Panc1 (cell line): ENCODE measurements at regions not wholly inside any gene's neighbourhood (a gene's known extent, or its start where the extent isn't known, plus 50 kb on each side); places are given as distances from the start of the nearest gene placed in this dataset.

Source experiments
- CTCF ChIP-seq: fragments of 450-650 bp; IDR thresholded peaks from 2 replicates; pipeline ENCODE4 v1.5.1; 2017; ENCODE audit warnings: mild to moderate bottlenecking
- POLR2AphosphoS5 ChIP-seq: IDR thresholded peaks from 2 replicates; pipeline ENCODE4 v1.6.1; 2012; ENCODE audit warnings: mild to moderate bottlenecking, low read depth, low read length, moderate library complexity
- REST ChIP-seq, 2 experiments: IDR thresholded peaks; 2 replicates each; pipeline ENCODE4 v1.6.1; 2011 to 2012; ENCODE audit warnings: low read depth in 2 of 2, control low read depth in 1 of 2, low read length in 1 of 2, mild to moderate bottlenecking in 1 of 2, moderate library complexity in 1 of 2; ENCODE audit not compliant: insufficient read depth in 1 of 2
- SIN3A ChIP-seq: IDR thresholded peaks from 2 replicates; pipeline ENCODE4 v1.6.1; 2012; ENCODE audit warnings: low read depth, mild to moderate bottlenecking, low read length, moderate library complexity, borderline replicate concordance; ENCODE audit not compliant: insufficient read depth
- TCF7L2 ChIP-seq: IDR thresholded peaks from 2 replicates; pipeline ENCODE4 v1.6.1; 2011; ENCODE audit warnings: mild to moderate bottlenecking, low read depth, low read length, inconsistent platforms

- TF ChIP-seq REST (IDR thresholded peaks at IDR 0.05; ENCODE audit: insufficient read depth in 1 of 2, low read depth in 2 of 2, low read length in 1 of 2) (no peak), CTCF (no peak), POLR2AphosphoS5 (no peak), SIN3A (no peak), TCF7L2 (no peak)
Observed at GRCh38 chr13:70518081-70518480, 409.8 kb upstream of the KLHL1 start.
